Heart left ventricle (tissue), 16 donors: ENCODE measurements at regions not wholly inside any gene's neighbourhood (a gene's known extent, or its start where the extent isn't known, plus 50 kb on each side); places are given as distances from the start of the nearest gene placed in this dataset.

Experiments used
- ATAC-seq, 4 donors: fragments of 200-7000 bp; cut with Tn5 transposase; one replicate each; pipeline ENCODE4 v1.9.1; 2020 to 2022; ENCODE audit warnings: moderate library complexity in 4 of 4, mild to moderate bottlenecking in 3 of 4, moderate number of reproducible peaks in 1 of 4
- DNase-seq, 5 donors: peaks; one replicate each; pipeline ENCODE4 v3.0.0-alpha.2; 2020
- H3K27ac ChIP-seq, 12 donors: fragments of 200-600 bp; sonication (generic) in 4 of 12; one replicate each; pipeline versions ENCODE4 v1.5.0 to v1.8.0; 2016 to 2022; ENCODE audit warnings: mild to moderate bottlenecking in 2 of 12
- H3K27me3 ChIP-seq, 9 donors: fragments of 200-600 bp; sonication (generic) in 2 of 9; one replicate each; pipeline versions ENCODE4 v1.5.1 to v1.8.0; 2016 to 2022; ENCODE audit warnings: mild to moderate bottlenecking in 3 of 9
- H3K36me3 ChIP-seq, 9 donors: fragments of 200-600 bp; sonication (generic) in 2 of 9; one replicate each; pipeline versions ENCODE4 v1.5.0 to v1.8.0; 2018 to 2022; ENCODE audit warnings: mild to moderate bottlenecking in 2 of 9
- H3K4me1 ChIP-seq, 12 donors: fragments of 200-600 bp; sonication (generic) in 4 of 12; one replicate each; pipeline versions ENCODE4 v1.5.0 to v1.8.0; 2016 to 2022; ENCODE audit warnings: mild to moderate bottlenecking in 3 of 12
- H3K4me3 ChIP-seq, 12 donors: fragments of 200-600 bp; sonication (generic) in 4 of 12; one replicate each; pipeline versions ENCODE4 v1.5.0 to v1.8.0; 2017 to 2022; ENCODE audit warnings: mild to moderate bottlenecking in 9 of 12, moderate library complexity in 4 of 12
- H3K9me3 ChIP-seq, 12 donors: fragments of 200-600 bp; sonication (generic) in 4 of 12; one replicate each; pipeline versions ENCODE4 v1.5.0 to v1.8.0; 2016 to 2022; ENCODE audit warnings: mild to moderate bottlenecking in 1 of 12
- CTCF ChIP-seq, 12 donors: fragments of 200-600 bp; sonication (generic) in 4 of 12; IDR thresholded peaks; one replicate each; pipeline versions ENCODE4 v1.5.0 to v1.8.0; 2018 to 2022; ENCODE audit warnings: antibody characterized with exemption in 12 of 12, mild to moderate bottlenecking in 5 of 12
- POLR2A ChIP-seq, 2 donors: fragments of 450-650 bp; IDR thresholded peaks; one replicate each; pipeline ENCODE4 v1.6.1; 2017; ENCODE audit warnings: antibody characterized with exemption in 2 of 2, mild to moderate bottlenecking in 2 of 2, moderate library complexity in 2 of 2
- WGBS, 4 donors: extraction: QIAGEN DNeasy Blood & Tissue Kit in 2 of 4; methylation state at CpG; one replicate each; pipeline versions ENCODE4 v1.1.5 to v1.1.7; 2013 to 2018; 5-methylcytosine and 5-hydroxymethylcytosine counted together
- intact Hi-C, 10 donors: fragments of 100-400 bp; cut with DNase I; formaldehyde crosslinking; loops; one replicate each; pipeline versions ENCODE4 v1.11.1 to v1.14.2; 2022
- donor health status: ischemic (EF 13 %, LVEDD 7.1; RV severe dilation, severe dysfunction).
- donor health status: healthy with polysubstance abuse.
- donor health status: DM: no; HTN: yes; CAD: no.
- donor health status: DM: no; HTN: no; CAD: no.
- donor health status: ischemic (EF 25% LVEDD 6.9; RV normal size, moderate dysfunction).
- donor health status: ischemic (EF 25% LVEDD 5.7; RV mildly dilated, moderate dysfunction).
- donor health status: healthy.
- donor health status: DM: yes; HTN: yes; CAD: no.
- donor health status: ischemic (EF 35%, LVEDD 5.7; RV mildly dilated, moderate dysfunction).
- donor health status: nonischemic (EF 11% LVEDD 7.7; RV severe dilation, severe dysfunction).
- donor health status: DM: yes; HTN: yes; CAD: no.
- donor health status: PGD.
- donor health status: ischemic (EF 29% LVEDD 5.4; RV normal size, mild dysfunction).
- donor health status: nonischemic (EF 23%, LVEDD 6.1; RV moderate dilation, normal function).

- Histone ChIP-seq H3K4me1 (no peaks in the 10 kb centered on the region), H3K27me3 (no peaks in the 10 kb centered on the region), H3K36me3 (no peaks in the 10 kb centered on the region), H3K4me3 (no peak overlapping the region), H3K27ac (no peak overlapping the region), H3K9me3 (peaks cover 0 to 9% (median 0%) of the 10 kb centered on the region in 12 donors)
- no peak for DNase-seq
- 68 to 72% (median 69%) methylated on average over 4 of the region's 4 CpGs for WGBS, 4 donors
- intact Hi-C loops = no loop called here
- no peak for TF ChIP-seq POLR2A (IDR thresholded peaks at IDR 0.05)
- ATAC-seq = no peak
Measured at GRCh38 chr18:68406761-68407160, 308.1 kb downstream of the TMX3 start.

DNA sequence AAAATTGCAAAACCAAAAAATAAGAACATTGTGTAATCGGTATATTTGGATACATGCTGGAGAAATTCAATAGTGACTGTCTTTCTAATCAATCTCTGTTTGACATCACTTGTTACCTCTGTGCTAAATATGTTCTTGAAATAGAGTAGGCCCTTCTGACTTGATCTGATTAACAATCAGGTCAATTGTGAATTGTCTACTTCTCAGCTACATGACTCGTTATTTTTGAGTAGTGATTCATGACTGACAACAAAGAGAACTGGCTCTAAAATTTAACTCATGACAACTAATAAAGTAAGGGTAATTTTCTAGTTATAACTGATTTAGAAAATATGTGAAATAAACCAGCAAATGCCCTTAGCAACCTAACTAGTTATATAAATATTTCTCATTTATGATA lies 312.1 kb downstream of the TMX3 start:
- peaks cover 0 to 9% (median 0%) of the 10 kb centered on the region in 12 donors for H3K9me3 ChIP-seq
- H3K27me3 ChIP-seq = no peaks in the 10 kb centered on the region
- TF ChIP-seq CTCF (IDR thresholded peaks at IDR 0.05) (no peak), POLR2A (IDR thresholded peaks at IDR 0.05) (no peak)
- H3K4me3 ChIP-seq = no peak overlapping the region
- no peak for ATAC-seq
- intact Hi-C loops = no loop called here
- DNase-seq = no peak
- no peaks in the 10 kb centered on the region for H3K4me1 ChIP-seq
- WGBS, 4 donors = 56 to 69% (median 61%) methylated on average over 2 of the region's 2 CpGs
- H3K36me3 ChIP-seq = no peaks in the 10 kb centered on the region
- no peak overlapping the region for H3K27ac ChIP-seq

DNA sequence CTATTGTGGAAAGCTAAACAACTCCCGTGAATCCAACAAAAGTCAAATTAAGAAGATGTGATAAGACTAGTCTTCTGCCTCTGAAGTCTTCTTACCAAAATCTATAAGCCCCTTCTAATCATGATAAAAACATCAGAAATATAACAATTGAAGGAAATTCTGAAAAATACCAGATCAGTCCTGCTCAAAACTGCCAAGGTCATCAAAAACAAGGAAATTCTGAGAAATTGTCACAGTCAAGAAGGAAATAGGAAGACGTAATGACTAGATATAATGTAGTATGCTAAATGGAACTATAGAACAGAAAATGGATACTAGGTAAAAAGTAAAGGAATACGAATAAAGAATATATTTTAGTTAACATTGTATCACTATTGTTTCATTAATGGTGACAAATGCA lies 314.0 kb downstream of the TMX3 start:
- no peak for ATAC-seq
- no peak overlapping the region for H3K4me3 ChIP-seq
- no peaks in the 10 kb centered on the region for H3K4me1 ChIP-seq
- DNase-seq = no peak
- no peaks in the 10 kb centered on the region for H3K27me3 ChIP-seq
- TF ChIP-seq POLR2A (IDR thresholded peaks at IDR 0.05) (no peak), CTCF (IDR thresholded peaks at IDR 0.05) (no peak)
- 74 to 84% (median 79%) methylated on average over 3 of the region's 3 CpGs for WGBS, 4 donors
- H3K27ac ChIP-seq = no peak overlapping the region
- intact Hi-C loops = no loop called here
- H3K9me3 ChIP-seq = peaks cover 0 to 9% (median 0%) of the 10 kb centered on the region in 12 donors
- H3K36me3 ChIP-seq = no peaks in the 10 kb centered on the region

- no peak for TF ChIP-seq POLR2A (IDR thresholded peaks at IDR 0.05)
- TF ChIP-seq CTCF (IDR thresholded peaks at IDR 0.05) = no peak
- Histone ChIP-seq H3K36me3 (no peaks in the 10 kb centered on the region), H3K27ac (no peak overlapping the region), H3K27me3 (no peaks in the 10 kb centered on the region), H3K4me1 (no peaks in the 10 kb centered on the region), H3K4me3 (no peak overlapping the region), H3K9me3 (peaks cover 0 to 9% (median 0%) of the 10 kb centered on the region in 12 donors)
- no peak for DNase-seq
- intact Hi-C loops = no loop called here
- ATAC-seq = no peak
- WGBS, 4 donors = 78 to 89% (median 82%) methylated on average over 2 of the region's 2 CpGs
Measured at GRCh38 chr18:68399721-68400120, 315.2 kb downstream of the TMX3 start.

- no peak overlapping the region for H3K27ac ChIP-seq
- ATAC-seq (no peak), DNase-seq (no peak)
- H3K27me3 ChIP-seq = no peaks in the 10 kb centered on the region
- no peak overlapping the region for H3K4me3 ChIP-seq
- 70 to 82% (median 77%) methylated on average over 6 of the region's 6 CpGs for WGBS, 4 donors
- H3K36me3 ChIP-seq = no peaks in the 10 kb centered on the region
- intact Hi-C loops = no loop called here
- no peaks in the 10 kb centered on the region for H3K4me1 ChIP-seq
- TF ChIP-seq CTCF (IDR thresholded peaks at IDR 0.05) (no peak), POLR2A (IDR thresholded peaks at IDR 0.05) (no peak)
- H3K9me3 ChIP-seq = no peaks in the 10 kb centered on the region
Measured at GRCh38 chr18:68397241-68398035, 317.5 kb downstream of the TMX3 start.
